Panc1 (cell line): ENCODE measurements at regions not wholly inside any gene's neighbourhood (a gene's known extent, or its start where the extent isn't known, plus 50 kb on each side); places are given as distances from the start of the nearest gene placed in this dataset.
A peak's percentile ranks its signal among the peaks of the same experiment; 100 is the strongest.
"Not testable (repeated sequence)": the region's sequence is repeated elsewhere in the genome, so short reads cannot be mapped to it uniquely, and the experiment has no call there.

Experiments used
- ATAC-seq: fragments of 200-7000 bp; cut with Tn5 transposase; 2 replicates; pipeline ENCODE4 v1.9.1; 2020; ENCODE audit warnings: mild to moderate bottlenecking, moderate library complexity
- BruUV-seq: library from RNA; stranded (reverse); fragments of 400-500 nt; replicated peaks from 2 replicates; lab custom pipeline; 2021; lab: Mats Ljungman, UMichigan
- CTCF ChIA-PET: fragments of 300-600 bp; sonication (Branson Sonifier 250); formaldehyde crosslinking; loops from one replicate; lab custom pipeline; 2022; ENCODE audit warnings: antibody characterized with exemption; lab: Charles Lee
- POLR2A ChIA-PET: fragments of 300-600 bp; sonication (Branson Sonifier 250); formaldehyde crosslinking; loops from one replicate; lab custom pipeline; 2022; ENCODE audit warnings: antibody characterized with exemption; lab: Charles Lee
- DNase-seq: peaks from one replicate; pipeline ENCODE4 v3.0.0-alpha.2; 2010; ENCODE audit warnings: low read depth, low spot score
- H3K27ac ChIP-seq: 2 replicates; pipeline ENCODE4 v1.5.1; 2011; ENCODE audit warnings: mild to moderate bottlenecking, low read length, inconsistent platforms
- H3K27me3 ChIP-seq: fragments of 200-500 bp; sonication (Bioruptor generic); 2 replicates; pipeline ENCODE4 v1.6.0; 2014; ENCODE audit warnings: low read length, inconsistent platforms; ENCODE audit not compliant: control insufficient read depth, insufficient read depth
- H3K36me3 ChIP-seq: fragments of 200-500 bp; sonication (Bioruptor generic); 2 replicates; pipeline ENCODE4 v1.5.1; 2014; ENCODE audit warnings: inconsistent platforms, mild to moderate bottlenecking, low read length, moderate library complexity; ENCODE audit not compliant: control insufficient read depth, insufficient read depth
- H3K4me1 ChIP-seq: 2 replicates; pipeline ENCODE4 v1.5.1; 2011; ENCODE audit warnings: inconsistent platforms, mild to moderate bottlenecking, low read length, moderate library complexity; ENCODE audit not compliant: control insufficient read depth, insufficient read depth
- H3K4me3 ChIP-seq, 2 experiments: 2 replicates each; pipeline ENCODE4 v1.5.1; 2011 to 2012; ENCODE audit warnings: low read depth in 2 of 2, low read length in 2 of 2, mild to moderate bottlenecking in 2 of 2, inconsistent platforms in 1 of 2, moderate library complexity in 1 of 2
- H3K9me3 ChIP-seq: fragments of 200-500 bp; sonication (Bioruptor generic); 2 replicates; pipeline ENCODE4 v1.5.1; 2014; ENCODE audit warnings: low read depth, mild to moderate bottlenecking, inconsistent platforms, low read length, moderate library complexity; ENCODE audit not compliant: control insufficient read depth, insufficient read depth
- CTCF ChIP-seq: fragments of 450-650 bp; IDR thresholded peaks from 2 replicates; pipeline ENCODE4 v1.5.1; 2017; ENCODE audit warnings: mild to moderate bottlenecking
- POLR2AphosphoS5 ChIP-seq: IDR thresholded peaks from 2 replicates; pipeline ENCODE4 v1.6.1; 2012; ENCODE audit warnings: mild to moderate bottlenecking, low read depth, low read length, moderate library complexity
- REST ChIP-seq, 2 experiments: IDR thresholded peaks; 2 replicates each; pipeline ENCODE4 v1.6.1; 2011 to 2012; ENCODE audit warnings: low read depth in 2 of 2, control low read depth in 1 of 2, low read length in 1 of 2, mild to moderate bottlenecking in 1 of 2, moderate library complexity in 1 of 2; ENCODE audit not compliant: insufficient read depth in 1 of 2
- SIN3A ChIP-seq: IDR thresholded peaks from 2 replicates; pipeline ENCODE4 v1.6.1; 2012; ENCODE audit warnings: low read depth, mild to moderate bottlenecking, low read length, moderate library complexity, borderline replicate concordance; ENCODE audit not compliant: insufficient read depth
- TCF7L2 ChIP-seq: IDR thresholded peaks from 2 replicates; pipeline ENCODE4 v1.6.1; 2011; ENCODE audit warnings: mild to moderate bottlenecking, low read depth, low read length, inconsistent platforms
- in situ Hi-C: cut with HindIII; loops from 2 replicates; pipeline ENCODE4 v1.10.0; 2016; ENCODE audit warnings: low sequenced_read_pairs, low pct_unique_long_range_greater_than_20kb
- intact Hi-C: fragments of 100-400 bp; cut with micrococcal nuclease; formaldehyde crosslinking; loops from one replicate; pipeline ENCODE4 v1.10.0; 2022; ENCODE audit not compliant: unreplicated experiment

DNA sequence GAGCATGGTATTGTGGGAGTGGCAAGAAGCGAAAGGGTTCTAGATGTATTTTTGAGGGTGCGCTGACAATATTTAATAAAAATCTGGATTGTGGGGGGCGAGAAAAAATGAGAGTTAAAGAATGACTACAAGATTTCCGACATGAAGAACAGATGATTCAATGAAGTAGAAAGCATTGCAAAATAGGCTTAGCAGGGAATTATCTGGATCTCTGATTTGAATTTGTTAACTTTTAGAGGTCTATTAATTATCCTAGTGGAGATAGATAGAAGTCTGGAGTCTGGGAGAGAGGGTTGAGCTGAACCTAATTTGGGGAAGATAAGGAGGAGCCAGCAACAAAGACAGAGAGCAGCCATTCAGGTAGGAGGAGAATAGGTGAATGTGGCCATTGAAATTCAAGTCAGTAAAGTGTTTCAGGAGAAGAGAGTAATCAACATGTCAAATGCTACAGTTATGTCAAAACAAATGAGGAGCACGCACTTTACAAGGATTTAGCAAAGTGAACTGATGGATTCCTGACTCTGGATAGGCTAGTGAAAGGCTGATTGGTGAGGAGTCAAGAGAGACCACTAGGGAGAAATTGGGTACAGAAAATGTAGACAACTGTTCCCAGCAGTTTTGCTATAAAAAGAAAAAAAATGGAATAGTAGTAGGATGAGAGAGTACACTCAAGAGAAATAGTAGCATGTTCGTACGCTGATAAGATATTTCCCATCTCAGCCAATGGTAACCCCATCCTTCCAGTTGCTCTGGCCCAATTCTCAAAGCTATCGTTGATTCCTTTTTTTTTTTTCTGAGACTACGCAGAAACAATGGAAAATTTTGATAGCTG, 393.2 kb upstream of the CXADR start:
- Histone ChIP-seq H3K27ac (no peak overlapping the region), H3K27me3 (no peaks in the 10 kb centered on the region), H3K4me1 (no peaks in the 10 kb centered on the region), H3K4me3 (no peak overlapping the region), H3K36me3 (no peaks in the 10 kb centered on the region), H3K9me3 (no peaks in the 10 kb centered on the region)
- POLR2A ChIA-PET, result no interaction called here
- CTCF ChIA-PET, result no interaction called here
- intact Hi-C loops, result no loop called here
- DNase-seq, result no peak
- TF ChIP-seq SIN3A, result no peak
- BruUV-seq, result no TSS peak
- ATAC-seq, result no peak
- in situ Hi-C loops, result no loop called here

- CTCF ChIA-PET, H3K36me3 ChIP-seq, H3K4me1 ChIP-seq, DNase-seq, in situ Hi-C loops, intact Hi-C loops, BruUV-seq, ATAC-seq, H3K27ac ChIP-seq, H3K27me3 ChIP-seq, H3K9me3 ChIP-seq, H3K4me3 ChIP-seq, POLR2A ChIA-PET: not testable (repeated sequence)
Measured at GRCh38 chr21:17127395-17127794, 385.4 kb upstream of the CXADR start.

DNA sequence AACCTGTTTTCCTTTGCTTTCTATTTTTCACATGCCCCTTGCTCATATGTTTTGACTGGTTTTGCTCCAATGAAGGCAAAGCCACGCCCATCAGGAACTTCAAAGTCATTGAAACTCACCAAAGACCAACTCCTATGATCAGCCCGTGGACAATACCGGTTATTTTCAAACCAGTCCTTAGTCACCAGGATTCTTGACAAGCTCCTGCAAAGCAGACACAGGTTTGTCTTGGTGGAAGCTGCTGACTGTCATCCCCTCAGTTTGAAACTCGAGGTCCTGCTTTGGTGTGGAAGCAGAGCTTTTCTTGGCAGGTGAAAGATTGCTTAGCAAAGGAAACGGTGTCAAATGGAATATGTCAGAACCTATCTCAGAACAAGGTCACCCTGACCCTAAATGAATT, 384.7 kb upstream of the CXADR start:
- Histone ChIP-seq H3K36me3 (no peaks in the 10 kb centered on the region), H3K27me3 (no peaks in the 10 kb centered on the region), H3K4me3 (no peak overlapping the region), H3K9me3 (no peaks in the 10 kb centered on the region), H3K27ac (no peak overlapping the region), H3K4me1 (no peaks in the 10 kb centered on the region)
- intact Hi-C loops, result no loop called here
- DNase-seq, result no peak
- CTCF ChIA-PET, result no interaction called here
- no peak for ATAC-seq
- POLR2A ChIA-PET, result interaction anchor here (0.5 kb wide), 1 partner anchor 12 kb away, joined by 10 read pairs; no protein-coding TSS in a partner anchor
- TF ChIP-seq SIN3A, result no peak
- no peak for TF ChIP-seq TCF7L2
- no peak for TF ChIP-seq POLR2AphosphoS5
- no peak for TF ChIP-seq REST (IDR thresholded peaks at IDR 0.05; ENCODE audit: insufficient read depth in 1 of 2, low read depth in 2 of 2, low read length in 1 of 2)
- TF ChIP-seq CTCF, result no peak
- in situ Hi-C loops, result no loop called here
- BruUV-seq, result no TSS peak

DNA sequence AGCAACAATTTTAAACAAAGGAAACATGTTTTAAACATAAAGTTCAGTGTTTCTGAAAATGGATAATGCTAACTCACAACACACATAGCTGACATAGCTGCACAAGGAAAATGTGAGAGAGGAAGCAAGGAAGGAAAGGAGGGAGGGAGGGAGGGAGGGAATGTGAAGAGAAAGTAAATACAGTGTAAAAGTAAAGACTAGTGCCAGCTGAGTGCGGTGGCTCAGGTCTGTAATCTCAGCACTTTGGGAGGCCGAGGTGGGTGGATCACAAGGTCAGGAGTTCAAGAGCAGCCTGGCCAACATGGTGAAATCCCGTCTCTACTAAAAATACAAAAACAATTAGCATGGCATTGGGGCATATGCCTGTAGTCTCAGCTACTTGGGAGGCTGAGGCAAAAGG, 373.7 kb upstream of the CXADR start:
- H3K9me3 ChIP-seq, H3K27me3 ChIP-seq, intact Hi-C loops, ATAC-seq, H3K27ac ChIP-seq, CTCF ChIA-PET, in situ Hi-C loops, DNase-seq, H3K4me1 ChIP-seq, BruUV-seq, POLR2A ChIA-PET, H3K36me3 ChIP-seq: not testable (repeated sequence)
- H3K4me3 ChIP-seq, result peak overlapping the region; percentile 38 to 46
